ENCODE measurements at regions not wholly inside any gene's neighbourhood (a gene's known extent, or its start where the extent isn't known, plus 50 kb on each side); places are given as distances from the start of the nearest gene placed in this dataset.

- TF ChIP-seq CTCF (IDR thresholded peaks at IDR 0.05 in 8 of 11, conservative IDR thresholded peaks at IDR 0.05 in 3 of 11): no peak
- no peak for TF ChIP-seq POLR2AphosphoS5 (IDR thresholded peaks at IDR 0.05)
Measured at GRCh38 chr12:53824001-53824712, 72.4 kb upstream of the CISTR start.

Data from spleen (tissue), 7 donors.